Ascending aorta (tissue), 2 donors: ENCODE measurements at regions not wholly inside any gene's neighbourhood (a gene's known extent, or its start where the extent isn't known, plus 50 kb on each side); places are given as distances from the start of the nearest gene placed in this dataset.

Experiments
- DNase-seq, 2 donors: peaks; one replicate each; pipeline ENCODE4 v3.0.0-alpha.2; 2019; ENCODE audit warnings: low spot score in 2 of 2
- H3K27ac ChIP-seq, 2 donors: fragments of 200-600 bp; sonication (generic); one replicate each; pipeline ENCODE4 v1.5.1; 2016 to 2017; ENCODE audit warnings: mild to moderate bottlenecking in 1 of 2
- H3K27me3 ChIP-seq: fragments of 200-600 bp; sonication (generic); one replicate; pipeline ENCODE4 v1.5.1; 2017
- H3K36me3 ChIP-seq, 2 donors: fragments of 200-600 bp; sonication (generic); one replicate each; pipeline ENCODE4 v1.5.1; 2016
- H3K4me1 ChIP-seq, 2 donors: fragments of 200-600 bp; sonication (generic); one replicate each; pipeline ENCODE4 v1.5.1; 2016 to 2017; ENCODE audit warnings: mild to moderate bottlenecking in 1 of 2
- H3K4me3 ChIP-seq, 2 donors: fragments of 200-600 bp; sonication (generic); one replicate each; pipeline ENCODE4 v1.5.1; 2016 to 2017; ENCODE audit warnings: mild to moderate bottlenecking in 1 of 2
- H3K9me3 ChIP-seq, 2 donors: fragments of 200-600 bp; sonication (generic); one replicate each; pipeline ENCODE4 v1.5.1; 2016
- intact Hi-C: fragments of 100-400 bp; cut with DNase I; formaldehyde crosslinking; loops from one replicate; pipeline ENCODE4 v1.15.1; 2023
- TF ChIP-seq, protein P1 (sequence below), 3 experiments: fragments of 200-600 bp in 2 of 3; fragments of 450-650 bp in 1 of 3; sonication (generic) in 2 of 3; IDR thresholded peaks; one replicate each; pipeline ENCODE4 v1.5.1; 2016 to 2019; ENCODE audit warnings: antibody characterized with exemption in 3 of 3, mild to moderate bottlenecking in 1 of 3, moderate library complexity in 1 of 3

DNA sequence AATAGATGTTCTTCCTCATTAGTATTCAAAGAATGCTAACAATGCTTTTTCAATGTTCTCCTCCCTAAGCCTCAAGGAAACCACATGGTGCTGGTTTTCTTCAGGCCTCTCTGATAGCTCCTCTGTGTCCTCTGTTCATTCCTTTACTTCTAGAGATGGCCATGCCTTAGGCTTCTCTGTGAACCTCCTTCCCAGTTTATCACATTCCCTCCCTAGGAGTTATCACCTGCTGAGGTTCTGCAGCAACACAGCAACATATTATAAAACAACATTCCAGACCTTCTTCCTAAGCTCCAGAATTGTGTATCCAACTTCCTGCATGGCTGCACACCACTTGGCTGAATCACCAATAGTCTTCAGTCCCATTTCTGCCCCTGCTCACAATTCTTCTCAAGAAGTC lies 325.5 kb downstream of the IRS1 start:
- no peak for DNase-seq
- Histone ChIP-seq H3K27ac (no peak overlapping the region), H3K36me3 (no peaks in the 10 kb centered on the region), H3K4me1 (peaks cover 6 to 7% of the 10 kb centered on the region in 2 donors), H3K27me3 (no peaks in the 10 kb centered on the region), H3K9me3 (no peaks in the 10 kb centered on the region), H3K4me3 (no peak overlapping the region)
- TF ChIP-seq, protein P1, sequence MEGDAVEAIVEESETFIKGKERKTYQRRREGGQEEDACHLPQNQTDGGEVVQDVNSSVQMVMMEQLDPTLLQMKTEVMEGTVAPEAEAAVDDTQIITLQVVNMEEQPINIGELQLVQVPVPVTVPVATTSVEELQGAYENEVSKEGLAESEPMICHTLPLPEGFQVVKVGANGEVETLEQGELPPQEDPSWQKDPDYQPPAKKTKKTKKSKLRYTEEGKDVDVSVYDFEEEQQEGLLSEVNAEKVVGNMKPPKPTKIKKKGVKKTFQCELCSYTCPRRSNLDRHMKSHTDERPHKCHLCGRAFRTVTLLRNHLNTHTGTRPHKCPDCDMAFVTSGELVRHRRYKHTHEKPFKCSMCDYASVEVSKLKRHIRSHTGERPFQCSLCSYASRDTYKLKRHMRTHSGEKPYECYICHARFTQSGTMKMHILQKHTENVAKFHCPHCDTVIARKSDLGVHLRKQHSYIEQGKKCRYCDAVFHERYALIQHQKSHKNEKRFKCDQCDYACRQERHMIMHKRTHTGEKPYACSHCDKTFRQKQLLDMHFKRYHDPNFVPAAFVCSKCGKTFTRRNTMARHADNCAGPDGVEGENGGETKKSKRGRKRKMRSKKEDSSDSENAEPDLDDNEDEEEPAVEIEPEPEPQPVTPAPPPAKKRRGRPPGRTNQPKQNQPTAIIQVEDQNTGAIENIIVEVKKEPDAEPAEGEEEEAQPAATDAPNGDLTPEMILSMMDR (IDR thresholded peaks at IDR 0.05), result no peak
- intact Hi-C loops, result loop anchor here (10.0 kb wide), 1 partner anchor 251 kb away; no protein-coding TSS in a partner anchor

DNA sequence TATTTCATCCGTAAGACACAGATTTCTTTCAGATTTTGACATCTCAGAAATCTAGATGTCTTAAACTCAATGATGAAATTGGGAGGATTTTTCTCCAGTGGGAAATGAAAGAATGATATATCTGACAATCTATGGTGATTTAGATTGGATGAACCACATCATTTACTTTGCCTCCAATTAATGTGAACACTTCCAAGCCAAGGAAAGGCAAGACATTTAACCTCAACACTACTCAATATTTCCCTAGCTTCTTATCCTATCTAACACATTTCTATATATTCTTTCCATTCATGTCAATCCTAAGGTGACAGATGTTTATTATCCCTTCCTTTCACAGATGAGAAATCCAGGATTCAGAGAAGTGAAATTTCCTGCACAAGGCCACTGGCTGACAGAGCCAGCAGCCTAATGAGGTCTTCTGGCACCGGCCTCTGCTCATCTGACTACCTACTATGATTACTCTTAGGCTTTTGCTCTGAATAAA lies 327.6 kb downstream of the IRS1 start:
- no peak overlapping the region for H3K27ac ChIP-seq
- DNase-seq, result no peak
- H3K36me3 ChIP-seq, result no peaks in the 10 kb centered on the region
- no peaks in the 10 kb centered on the region for H3K9me3 ChIP-seq
- H3K27me3 ChIP-seq, result no peaks in the 10 kb centered on the region
- TF ChIP-seq, protein P1 (IDR thresholded peaks at IDR 0.05), result no peak
- H3K4me3 ChIP-seq, result no peak overlapping the region
- intact Hi-C loops, result loop anchor here (10.0 kb wide), 1 partner anchor 253 kb away; no protein-coding TSS in a partner anchor
- no peaks in the 10 kb centered on the region for H3K4me1 ChIP-seq

DNA sequence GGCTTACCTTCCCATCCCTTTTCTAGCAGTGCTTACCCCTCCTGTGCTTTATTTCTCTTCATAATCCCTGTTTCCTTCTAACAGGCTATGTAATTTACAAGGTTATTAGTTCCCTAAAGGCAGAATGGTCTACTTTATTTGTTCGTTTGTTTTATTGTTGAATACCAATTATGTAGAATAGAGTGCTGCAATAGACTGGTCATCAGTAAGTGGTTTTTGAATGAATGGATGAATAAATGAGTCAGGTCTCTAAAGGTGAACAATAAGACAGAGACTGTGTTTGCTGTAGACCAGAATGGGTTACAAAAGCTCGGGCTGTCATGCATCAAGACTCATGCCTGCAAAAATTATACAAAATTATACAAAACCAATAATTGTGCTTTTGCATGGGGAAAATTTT lies 332.0 kb downstream of the IRS1 start:
- Histone ChIP-seq H3K4me1 (no peaks in the 10 kb centered on the region), H3K27me3 (no peaks in the 10 kb centered on the region), H3K27ac (no peak overlapping the region), H3K4me3 (no peak overlapping the region), H3K36me3 (no peaks in the 10 kb centered on the region), H3K9me3 (no peaks in the 10 kb centered on the region)
- TF ChIP-seq, protein P1 (IDR thresholded peaks at IDR 0.05), result no peak
- intact Hi-C loops, result no loop called here
- DNase-seq, result no peak

DNA sequence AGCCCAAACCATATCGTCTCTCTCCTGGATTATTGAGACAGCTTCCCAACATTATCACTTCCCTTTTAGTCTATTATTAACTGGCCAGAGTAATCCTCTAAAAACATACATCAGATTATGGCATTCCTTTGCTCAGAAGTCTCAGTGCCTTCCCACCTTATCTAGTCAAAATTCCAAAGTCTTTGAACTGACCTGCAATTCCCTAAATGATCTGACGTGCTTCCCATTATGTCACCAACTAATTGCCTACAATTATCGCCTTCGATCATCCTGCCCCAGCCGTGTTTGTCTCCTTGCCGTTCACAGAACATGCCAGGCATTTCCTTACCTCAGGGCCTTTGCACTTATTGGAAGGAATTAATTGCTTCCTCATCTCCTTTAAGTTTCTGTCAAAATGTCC lies 332.4 kb downstream of the IRS1 start:
- no peaks in the 10 kb centered on the region for H3K4me1 ChIP-seq
- intact Hi-C loops, result no loop called here
- H3K27me3 ChIP-seq, result no peaks in the 10 kb centered on the region
- no peaks in the 10 kb centered on the region for H3K36me3 ChIP-seq
- TF ChIP-seq, protein P1 (IDR thresholded peaks at IDR 0.05), result no peak
- no peaks in the 10 kb centered on the region for H3K9me3 ChIP-seq
- no peak overlapping the region for H3K27ac ChIP-seq
- no peak overlapping the region for H3K4me3 ChIP-seq
- no peak for DNase-seq

DNA sequence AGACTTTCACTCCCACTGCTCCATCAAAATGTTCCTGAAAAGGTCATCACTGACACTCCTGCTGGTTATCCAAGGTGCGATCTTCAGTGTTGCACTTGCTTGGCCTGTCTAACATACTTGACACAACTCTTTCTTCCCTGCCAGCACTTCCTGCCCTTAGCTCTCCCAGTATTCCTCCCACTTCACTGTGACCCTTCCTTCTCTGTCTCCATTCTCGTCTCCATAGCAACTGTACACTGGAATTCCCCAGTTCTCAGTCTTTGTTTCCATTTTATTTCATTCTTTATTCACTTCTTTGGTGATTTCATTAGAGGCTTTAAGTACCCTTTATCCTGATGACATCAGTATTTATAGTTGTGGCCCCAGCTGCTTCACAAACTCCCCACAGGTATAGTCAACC lies 333.0 kb downstream of the IRS1 start:
- H3K27ac ChIP-seq, result no peak overlapping the region
- no peaks in the 10 kb centered on the region for H3K27me3 ChIP-seq
- no peak overlapping the region for H3K4me3 ChIP-seq
- H3K9me3 ChIP-seq, result no peaks in the 10 kb centered on the region
- intact Hi-C loops, result no loop called here
- no peak for DNase-seq
- H3K4me1 ChIP-seq, result no peaks in the 10 kb centered on the region
- TF ChIP-seq, protein P1 (IDR thresholded peaks at IDR 0.05), result no peak
- no peaks in the 10 kb centered on the region for H3K36me3 ChIP-seq

DNA sequence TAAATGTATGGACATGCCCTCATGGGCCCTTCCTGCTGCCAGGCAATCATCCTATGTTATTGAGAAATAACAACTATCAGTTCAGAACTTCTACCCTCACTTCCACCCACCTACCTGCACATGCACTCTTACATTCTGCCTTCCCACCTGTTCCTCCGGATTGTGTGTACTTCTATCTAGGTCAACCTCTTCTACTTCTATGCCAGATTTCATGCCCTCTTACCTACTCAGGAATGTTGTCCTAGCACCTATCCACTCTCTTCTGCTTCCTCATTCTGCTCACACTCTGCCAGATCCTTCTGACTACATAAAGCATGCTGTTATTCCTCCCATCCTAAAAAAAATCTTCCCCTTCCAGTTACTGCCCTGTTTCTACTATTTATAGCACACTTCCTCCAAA lies 333.5 kb downstream of the IRS1 start:
- Histone ChIP-seq H3K27me3 (no peaks in the 10 kb centered on the region), H3K27ac (no peak overlapping the region), H3K9me3 (no peaks in the 10 kb centered on the region), H3K4me1 (no peaks in the 10 kb centered on the region), H3K36me3 (no peaks in the 10 kb centered on the region), H3K4me3 (no peak overlapping the region)
- TF ChIP-seq, protein P1 (IDR thresholded peaks at IDR 0.05), result no peak
- DNase-seq, result no peak
- intact Hi-C loops, result no loop called here
